SIG-M5 treated with dmso at 0.1 percent for 504 hours (cell line): ENCODE measurements at regions not wholly inside any gene's neighbourhood (a gene's known extent, or its start where the extent isn't known, plus 50 kb on each side); places are given as distances from the start of the nearest gene placed in this dataset.

Experiments
- DNase-seq: peaks from one replicate; lab custom pipeline; 2025; ENCODE audit not compliant: unreplicated experiment; lab: John Stamatoyannopoulos, UW

DNA sequence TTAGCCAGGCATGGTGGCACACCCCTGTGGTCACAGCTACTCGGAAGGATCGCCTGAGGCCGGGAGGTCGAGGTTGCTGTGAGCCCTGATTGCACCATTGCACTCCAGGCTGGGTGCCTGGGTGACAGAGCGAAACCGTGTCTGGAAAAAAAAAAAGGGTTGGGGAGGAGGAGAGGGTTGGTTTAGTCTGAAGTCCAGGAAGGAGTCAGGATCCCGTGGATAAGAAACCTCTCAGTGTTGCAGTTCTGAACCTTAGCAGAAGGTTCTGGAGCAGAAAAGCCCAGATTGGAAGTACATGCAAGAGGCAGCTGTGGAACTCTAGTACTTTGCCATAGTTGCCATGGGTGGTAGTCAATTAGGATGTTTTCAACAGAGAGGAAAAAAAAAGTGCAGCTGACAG is 125.2 kb upstream of the CPEB4 start:
- no peak for DNase-seq

DNA sequence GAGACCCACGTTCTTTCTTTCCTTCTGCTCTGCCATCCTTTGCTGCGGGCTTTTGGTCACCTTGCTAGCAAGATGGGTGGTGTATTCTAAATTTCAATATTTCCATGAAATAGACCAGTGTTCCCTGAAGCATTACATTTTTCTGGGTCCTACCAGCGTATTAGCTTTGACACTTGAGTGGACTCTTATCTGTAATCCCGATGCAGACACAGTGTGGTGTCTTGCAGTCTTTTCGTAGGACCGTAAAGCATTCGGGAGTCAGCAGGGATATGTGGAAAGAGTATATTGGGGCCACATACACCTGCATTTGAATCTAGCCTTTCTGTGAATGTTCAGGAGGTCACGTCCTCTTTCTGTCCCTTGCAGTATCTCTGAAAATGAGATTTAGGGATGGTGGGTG is 124.7 kb upstream of the CPEB4 start:
- DNase-seq: no peak

DNA sequence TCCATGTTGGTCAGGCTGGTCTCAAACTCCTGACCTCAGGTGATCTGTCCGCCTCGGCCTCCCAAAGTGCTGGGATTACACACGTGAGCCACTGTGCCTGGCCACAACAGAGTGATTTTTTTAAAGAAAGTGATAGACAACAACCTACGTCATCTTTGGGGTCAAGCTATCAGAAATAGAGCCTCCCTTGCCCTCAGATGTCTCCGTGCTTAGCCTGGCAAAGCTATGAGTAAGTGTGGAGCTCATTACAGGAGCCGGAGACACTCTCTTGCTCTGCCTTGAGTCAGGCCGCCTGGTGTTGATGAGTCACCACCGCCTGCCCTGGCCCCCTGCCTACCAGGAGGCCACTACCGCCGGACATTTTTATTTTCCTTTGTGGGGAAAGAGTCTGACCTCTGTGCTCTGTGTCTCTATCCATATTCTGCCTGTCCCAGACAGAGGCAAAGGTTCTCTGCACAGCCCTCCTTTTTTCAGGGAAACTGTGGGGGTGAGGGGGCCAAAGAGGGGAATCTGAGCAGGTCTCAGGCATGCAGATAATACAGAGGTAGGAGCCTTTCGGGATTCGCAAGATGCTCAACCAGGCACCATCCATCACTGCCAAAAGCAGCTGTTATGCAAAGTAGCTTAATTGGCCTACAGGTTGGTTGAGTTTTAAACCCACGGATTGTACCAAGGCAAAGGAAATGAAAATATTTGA is 123.7 kb upstream of the CPEB4 start:
- DNase-seq: peak; percentile 58

DNA sequence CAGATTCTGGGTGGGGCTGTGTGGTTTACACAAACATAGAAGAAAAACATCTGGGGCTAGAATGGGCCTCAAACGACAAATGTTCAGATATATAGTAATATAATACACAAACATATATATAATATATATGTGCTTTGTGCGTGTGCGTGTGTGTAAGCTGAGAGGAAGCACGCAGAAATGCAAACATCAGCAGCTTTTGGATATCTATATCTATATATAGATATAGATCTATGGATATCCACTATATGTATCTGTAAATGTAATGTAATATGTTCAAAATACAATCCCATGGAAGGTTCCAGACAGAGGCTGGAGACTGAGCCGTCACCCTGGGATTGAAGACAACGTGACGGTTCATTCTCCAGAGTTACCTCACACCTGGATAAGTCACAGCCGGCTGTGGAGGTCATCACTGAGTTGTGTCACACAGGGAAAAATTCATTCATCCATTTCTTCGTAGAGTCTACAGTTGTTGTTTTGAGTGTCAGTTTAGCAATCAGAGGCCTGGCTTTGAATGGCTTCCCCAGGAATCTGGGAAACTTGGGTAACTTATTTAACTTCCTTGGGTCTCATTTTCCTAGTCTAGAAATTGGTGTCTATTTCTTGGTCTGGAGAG is 123.0 kb upstream of the CPEB4 start:
- no peak for DNase-seq

DNA sequence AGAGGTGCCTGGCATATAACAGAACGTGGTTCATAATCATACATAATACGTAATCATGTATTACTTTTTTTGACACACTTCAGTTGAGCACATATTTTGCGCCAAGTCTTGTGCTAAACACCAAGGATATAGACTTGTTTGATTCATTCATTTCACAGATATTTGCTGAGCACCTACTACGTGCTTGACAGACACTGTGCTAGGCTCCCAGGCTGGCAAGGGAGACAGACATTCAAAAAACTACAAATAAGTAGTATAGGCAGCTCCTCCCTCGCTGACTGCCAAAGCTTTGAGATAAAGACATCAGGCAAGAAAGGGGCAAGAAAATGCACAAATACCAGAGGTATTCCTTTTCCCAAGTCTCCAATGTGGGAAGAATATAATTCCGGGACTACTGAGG is 122.5 kb upstream of the CPEB4 start:
- no peak for DNase-seq

DNA sequence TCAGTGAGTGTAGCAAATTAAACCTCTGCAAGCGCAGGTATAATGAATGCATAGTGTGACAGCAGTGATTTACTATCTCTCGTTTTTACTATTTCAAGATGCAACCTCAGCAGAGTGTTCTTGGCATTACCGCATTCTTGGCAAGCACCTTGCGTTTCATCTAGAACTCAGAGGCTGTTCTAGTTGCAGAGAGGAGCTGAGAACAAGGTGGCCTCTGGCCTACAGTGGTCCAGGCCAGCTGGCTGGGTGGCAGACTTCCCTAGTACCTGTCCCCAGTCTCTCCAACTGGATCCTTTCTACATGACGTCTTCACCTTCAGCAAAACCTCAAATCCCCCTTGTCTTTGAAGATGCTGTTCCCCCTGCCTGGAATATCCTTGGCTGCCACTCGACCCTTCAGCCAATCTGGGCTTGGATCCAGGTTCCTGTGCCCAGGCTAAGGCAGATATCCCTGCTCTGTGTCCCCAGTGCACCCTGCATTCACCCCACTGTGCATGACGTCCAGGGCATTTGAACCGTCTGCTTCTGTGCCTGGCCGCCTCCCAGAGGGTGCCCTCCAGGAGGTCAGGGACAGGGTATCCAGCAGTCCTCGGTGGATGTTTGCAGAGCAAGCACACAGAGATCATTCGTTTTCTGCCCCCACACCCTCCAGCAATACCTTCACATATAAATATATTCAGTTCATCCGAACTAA is 120.4 kb upstream of the CPEB4 start:
- DNase-seq: no peak

DNA sequence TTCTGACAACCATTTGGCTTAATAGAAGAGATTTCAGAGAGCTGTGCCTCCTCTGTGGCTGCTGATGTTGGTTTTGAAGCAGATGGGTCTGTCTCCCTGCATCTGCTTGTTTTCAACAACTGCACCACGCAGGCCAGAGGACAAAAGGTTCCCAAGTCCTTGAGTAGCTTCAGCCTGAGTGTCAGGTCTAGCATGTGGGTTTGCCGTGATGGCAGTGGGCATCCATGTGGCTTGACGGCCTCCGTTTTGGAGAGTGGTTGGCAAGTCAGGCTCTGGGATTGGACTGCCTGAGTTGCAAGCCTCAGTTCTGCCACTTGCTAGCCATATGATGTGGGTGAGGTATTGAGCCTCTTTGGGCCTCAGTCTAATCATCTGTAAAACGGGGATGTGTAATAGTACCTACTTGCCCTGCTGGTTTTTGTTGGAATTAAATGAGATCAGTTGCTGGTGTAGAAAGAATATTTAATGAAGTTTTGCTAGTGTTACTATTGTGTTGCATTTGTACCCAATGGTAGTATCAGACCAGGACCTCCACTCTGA is 119.8 kb upstream of the CPEB4 start:
- no peak for DNase-seq

DNA sequence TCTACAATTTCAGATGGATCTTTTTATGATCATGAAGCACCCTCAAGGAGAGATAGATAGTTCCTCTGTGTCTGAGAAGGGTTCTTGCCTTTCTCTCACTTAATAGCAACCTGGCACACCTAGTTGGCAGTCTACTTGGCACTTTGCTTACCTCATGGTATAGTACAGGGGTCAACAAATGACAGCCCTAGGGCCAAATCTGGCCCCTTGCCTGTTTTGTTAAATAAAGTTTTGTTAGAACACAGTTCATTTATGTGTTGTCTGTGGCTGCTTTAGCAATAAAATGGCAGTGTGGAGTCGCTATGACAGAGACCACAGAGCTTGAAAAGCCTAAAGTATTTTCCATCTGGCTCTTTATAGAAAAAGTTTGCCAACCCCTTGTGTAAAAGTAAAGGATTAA is 119.3 kb upstream of the CPEB4 start:
- no peak for DNase-seq

DNA sequence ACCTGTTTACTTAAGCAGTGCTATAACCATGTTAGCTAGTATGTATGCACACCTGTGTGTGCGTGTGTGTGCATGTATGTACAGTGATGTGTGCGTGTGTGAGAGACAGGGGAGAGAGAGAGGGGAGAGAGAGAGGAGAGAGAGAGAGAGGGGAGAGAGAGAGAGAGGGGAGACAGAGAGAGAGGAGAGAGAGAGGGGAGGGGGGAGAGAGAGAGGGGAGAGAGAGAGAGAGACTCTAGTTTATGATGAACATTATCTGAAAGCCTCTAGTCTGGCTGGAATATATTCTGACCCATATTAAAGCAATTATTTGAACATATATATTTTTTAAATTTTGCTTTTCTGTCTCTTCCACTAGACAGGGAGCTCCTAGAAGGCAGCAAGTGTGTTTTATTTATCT is 117.5 kb upstream of the CPEB4 start:
- no peak for DNase-seq

DNA sequence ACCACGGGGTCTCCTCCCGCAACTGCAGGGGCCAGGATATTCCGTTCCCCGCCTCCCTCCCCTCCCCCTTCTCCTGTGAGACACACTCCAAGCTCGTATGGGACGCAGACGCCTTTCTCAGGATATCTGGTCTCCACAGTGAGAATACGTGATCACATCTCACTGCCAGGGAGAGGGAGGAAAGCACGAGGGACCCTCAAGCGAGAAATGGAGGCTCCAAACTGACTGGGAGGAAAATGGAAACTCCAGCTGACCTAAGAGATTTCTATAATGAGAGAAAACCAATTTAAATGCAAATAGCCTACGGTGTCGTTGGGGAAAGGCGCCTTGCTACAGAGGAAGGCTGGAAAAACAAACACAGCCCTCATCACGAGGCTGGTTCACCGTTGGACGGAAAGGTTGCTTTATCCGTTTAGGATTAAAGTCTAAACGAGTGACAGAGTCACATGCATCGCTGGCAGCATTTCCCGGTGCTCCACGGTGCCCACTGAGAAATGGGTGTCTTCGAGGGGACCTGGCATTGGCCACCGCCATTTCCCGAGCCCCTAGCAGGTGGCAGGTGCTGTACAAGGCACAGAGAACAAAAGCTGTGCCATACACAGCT is 116.9 kb upstream of the CPEB4 start:
- no peak for DNase-seq

DNA sequence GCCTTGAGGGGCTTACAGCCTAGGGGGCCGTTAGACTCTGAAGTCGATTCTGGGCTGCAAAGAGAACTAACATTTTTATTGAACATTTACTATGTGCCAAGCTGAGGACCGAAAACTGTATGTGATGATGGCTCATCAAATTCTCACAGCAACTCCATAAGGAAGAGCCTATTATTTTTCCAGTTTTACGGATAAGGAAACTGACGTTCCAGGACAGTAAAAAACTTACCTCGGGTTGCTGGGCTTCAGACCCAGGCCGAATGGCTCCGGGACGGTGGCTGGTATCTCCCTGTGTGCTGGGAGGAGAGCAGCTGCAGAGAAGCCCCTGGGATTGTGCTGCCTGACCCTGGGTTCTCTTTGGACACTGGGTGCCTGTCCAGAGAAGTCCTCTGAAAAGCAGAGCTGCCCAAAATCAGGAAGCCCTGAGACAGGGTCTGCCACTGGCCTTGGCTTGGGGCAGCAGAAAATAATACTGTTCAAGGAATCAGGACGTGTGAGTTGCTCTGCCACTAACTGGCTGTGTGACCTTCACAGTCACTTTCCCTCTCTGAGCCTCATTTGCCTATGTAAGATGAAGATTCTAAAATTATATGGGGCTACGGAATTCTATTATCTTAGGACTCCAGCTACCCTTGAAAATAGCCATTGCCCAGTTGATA is 116.3 kb upstream of the CPEB4 start:
- DNase-seq: no peak

DNA sequence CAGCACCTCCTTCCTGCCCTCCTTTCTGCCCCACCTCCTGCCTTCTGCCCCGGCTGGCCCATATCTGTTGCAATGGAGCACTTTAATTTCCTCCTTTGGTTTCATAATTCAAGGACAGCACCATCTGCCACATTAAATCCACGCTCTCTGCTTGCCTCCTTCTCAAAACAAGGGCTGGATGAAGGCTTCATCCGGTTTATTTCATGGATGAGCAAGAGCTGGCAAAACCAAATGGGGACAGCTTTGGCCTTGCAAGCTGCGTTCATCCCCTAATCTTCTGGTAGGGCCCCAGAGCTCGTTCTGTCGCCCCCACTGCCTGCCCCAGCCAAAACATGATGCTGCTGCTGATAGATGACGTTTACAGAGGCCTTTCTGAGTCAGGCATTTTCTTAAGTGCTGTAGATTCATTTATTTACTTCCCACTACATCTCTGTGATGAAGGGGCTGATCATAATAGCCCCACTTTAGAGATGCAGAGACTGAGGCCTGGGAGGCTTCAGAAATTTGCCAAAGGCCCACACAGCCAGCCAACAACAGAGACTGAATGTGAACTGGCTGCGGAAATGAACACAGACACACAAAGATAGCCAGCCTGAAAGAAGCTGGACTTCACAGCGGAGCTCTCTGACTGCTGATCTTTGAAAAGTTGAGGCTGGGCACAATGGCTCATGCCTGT is 115.6 kb upstream of the CPEB4 start:
- no peak for DNase-seq

DNA sequence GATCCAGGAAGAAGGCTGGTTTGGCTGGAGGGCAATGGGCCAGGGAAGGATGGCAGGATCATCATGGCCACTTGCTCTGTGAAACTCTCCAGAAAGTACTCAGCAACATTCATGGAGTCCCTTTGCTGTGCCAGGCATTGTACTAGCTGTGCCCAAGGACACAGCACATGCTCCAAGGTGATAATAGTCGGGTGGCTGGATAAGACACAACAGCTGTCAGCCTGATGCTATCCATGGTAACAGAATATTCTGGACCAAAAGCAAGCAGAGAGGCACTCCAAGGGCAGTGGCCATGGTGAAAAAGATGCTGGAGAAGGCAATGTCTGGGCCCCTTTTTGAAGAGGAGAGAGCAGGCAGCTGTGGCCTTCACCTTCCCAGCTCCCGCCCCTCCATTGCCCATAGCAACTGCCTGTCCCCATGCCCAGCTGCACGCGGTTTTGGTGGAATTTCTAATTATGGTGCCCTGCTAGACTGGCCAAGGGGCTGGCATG is 113.8 kb upstream of the CPEB4 start:
- DNase-seq: no peak

DNA sequence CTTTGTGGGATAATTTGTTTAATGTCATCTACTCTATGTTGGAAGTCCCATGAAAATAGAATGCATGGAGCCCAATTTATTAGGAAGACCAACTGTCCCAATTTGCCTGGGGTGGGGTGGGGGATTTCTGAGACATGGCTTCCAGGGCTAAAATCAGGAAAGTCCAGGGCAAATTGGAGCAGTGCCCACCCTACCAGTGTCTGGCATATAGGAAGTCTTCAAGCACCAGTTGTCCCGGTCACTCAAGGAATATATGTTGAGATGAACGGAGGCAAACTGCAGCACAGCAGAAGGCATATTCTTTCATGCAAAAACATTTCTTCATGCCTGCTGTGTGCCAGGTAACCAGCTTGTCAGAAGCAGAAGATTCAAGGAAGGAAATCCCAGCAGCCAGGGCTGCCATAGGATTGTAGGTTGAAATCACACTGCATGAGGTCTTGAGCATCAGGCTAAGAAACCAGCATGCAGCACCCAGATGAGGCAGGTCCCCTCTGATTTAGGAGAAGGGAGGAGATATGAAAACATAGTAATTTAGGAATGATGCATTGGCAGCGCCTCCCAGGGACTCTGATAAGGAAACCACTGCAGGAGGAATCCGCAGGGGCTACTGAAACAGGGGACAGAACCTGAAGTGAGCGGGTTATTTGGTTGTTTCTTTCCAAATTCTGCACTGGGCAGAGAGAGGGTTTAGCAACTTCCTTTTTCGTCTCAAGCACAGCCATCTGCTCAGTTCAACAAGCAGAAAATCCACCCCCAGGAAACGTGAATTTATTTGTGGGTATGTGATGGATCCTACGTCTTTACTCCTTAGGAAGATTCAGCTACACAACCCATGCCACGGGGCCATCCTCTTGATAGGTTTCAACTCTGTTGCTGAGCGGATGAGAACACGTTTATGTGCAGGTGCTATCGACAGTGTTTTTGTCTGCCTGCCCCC is 112.6 kb upstream of the CPEB4 start:
- peak; percentile 75 for DNase-seq

DNA sequence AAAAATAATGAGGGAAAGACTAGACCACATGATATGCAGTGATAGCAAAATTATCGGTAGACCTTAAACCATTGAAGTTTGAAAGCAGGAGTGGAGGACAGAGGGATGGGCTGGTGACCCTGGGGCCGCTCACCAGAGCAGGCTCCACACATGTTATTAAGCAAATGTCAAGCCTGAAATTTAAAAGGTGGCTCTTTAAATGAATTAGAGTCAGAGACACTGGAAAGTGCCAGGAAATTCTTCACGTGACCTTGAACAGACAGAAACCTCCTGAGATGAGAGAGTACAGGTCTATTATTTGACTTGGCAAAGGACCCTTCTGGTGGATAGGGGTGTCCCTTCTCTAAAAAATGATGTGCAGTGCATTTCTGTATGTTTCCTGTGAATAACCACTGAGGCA is 111.0 kb upstream of the CPEB4 start:
- no peak for DNase-seq

DNA sequence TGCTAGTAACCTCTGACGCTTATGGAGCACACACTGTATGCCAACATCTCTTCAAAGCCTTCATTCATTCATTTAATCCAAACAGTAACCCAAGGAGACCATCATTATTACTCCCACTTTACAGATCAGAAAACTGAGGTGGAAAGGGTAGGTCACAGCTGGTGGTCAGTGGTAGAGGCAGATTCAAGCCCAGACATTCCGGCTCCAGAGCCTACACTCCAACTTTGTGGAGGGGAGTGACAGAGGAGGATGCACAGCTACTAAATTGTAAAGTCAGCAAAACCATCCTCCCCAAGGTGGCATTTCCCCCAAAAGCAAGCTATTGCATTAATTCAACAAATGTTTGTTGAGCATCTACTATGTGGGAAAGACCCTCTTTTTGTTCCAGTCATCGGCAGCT is 110.5 kb upstream of the CPEB4 start:
- no peak for DNase-seq

DNA sequence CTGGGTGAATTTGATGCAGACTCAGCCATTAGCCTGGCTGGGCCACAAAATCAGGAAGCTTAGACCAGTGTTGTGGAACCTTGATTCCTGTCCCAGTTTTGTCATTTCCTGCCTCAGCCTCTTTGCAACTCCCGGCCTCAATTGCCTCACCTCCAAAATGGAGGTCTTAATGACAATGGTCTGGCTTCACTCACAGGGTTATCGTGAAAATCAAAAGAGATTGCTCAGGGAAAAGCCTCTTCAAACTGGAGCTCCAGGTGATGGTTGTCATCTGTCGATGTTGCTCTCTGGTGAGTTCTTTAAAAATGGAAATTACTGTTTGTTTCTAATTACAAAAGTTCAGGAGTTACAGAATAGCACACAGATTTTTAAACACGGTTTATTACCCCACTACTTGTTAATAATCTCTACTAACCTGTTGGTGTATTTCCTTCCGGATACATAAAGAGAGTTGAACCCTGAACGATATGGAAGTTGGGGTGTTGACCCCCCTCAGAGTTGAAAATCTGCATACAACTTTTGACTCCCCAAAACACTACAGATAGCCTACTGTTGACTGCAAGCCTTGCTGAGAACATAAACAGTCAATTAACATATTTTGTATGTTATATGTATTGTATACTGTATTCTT is 109.9 kb upstream of the CPEB4 start:
- peak; percentile 57 for DNase-seq

DNA sequence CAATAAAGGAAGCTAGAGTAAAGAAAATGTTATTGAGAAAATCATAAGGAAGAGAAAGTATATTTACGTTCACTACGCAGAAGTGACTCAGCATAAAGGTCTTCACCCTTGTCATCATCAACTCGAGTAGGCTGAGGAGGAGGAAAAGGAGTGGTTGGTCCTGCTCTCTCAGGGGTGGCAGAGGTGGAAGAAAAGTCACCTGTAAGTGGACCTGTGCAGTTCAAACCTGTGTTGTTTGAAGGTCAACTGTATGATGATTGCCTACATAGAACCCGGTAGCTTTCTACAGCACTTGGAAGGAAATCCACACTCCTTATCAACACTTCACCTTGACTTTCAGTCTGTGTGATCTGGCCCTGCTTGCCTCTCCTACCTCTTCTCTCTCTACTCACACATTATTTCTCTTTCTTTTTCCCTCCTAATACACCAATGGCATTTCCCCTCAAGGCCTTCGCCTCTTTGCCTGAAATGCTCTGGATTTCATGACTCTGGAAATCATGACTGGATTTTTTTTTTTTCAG is 109.3 kb upstream of the CPEB4 start:
- DNase-seq: peak; percentile 28
